ENCODE measurements at regions not wholly inside any gene's neighbourhood (a gene's known extent, or its start where the extent isn't known, plus 50 kb on each side); places are given as distances from the start of the nearest gene placed in this dataset.

DNA sequence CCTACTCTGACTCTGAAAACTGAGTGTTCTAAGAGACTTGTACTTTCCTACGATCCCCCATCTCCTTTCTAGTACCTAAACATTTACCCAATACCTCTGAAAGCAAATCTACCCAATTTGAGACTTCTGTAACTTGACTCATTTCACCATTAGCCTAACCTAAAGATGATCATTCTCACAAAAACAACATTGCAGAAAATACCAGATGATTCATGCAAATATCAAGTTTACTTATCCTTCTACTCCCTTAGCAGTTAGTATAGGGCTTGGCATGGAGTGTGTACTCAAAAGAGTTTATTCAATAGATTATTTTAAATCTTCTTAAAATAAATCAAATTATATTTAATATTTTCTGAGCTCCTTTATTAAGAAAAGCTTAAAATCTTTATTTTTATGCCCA is 89.6 kb downstream of the NR4A2 start:
- H3K36me3 ChIP-seq (replicated peaks in 1 of 2; ENCODE audit: control extremely low read depth in 1 of 2, control insufficient read depth in 1 of 2, extremely low read depth in 1 of 2, insufficient read depth in 2 of 2, low read length in 1 of 2), result no peaks in the 10 kb centered on the region
- H3K4me1 ChIP-seq (ENCODE audit: control insufficient read depth in 2 of 2, insufficient read depth in 2 of 2, low read length in 2 of 2), result no peaks in the 10 kb centered on the region
- Mint-ChIP-seq H3K9me3 (ENCODE audit: insufficient read depth) (no peaks in the 10 kb centered on the region), H3K27me3 (no peaks in the 10 kb centered on the region), H3K27ac (no peak overlapping the region), H3K4me1 (no peaks in the 10 kb centered on the region), H3K4me3 (no peak overlapping the region)
- no peak overlapping the region for H3K9ac ChIP-seq (ENCODE audit: low read length)
- DNase-seq (no peak), ATAC-seq (ENCODE audit: low read depth) (no peak)
- H4K20me1 ChIP-seq (ENCODE audit: control insufficient read depth, insufficient read depth, low read length, poor library complexity, severe bottlenecking), result no peaks in the 10 kb centered on the region
- H2AFZ ChIP-seq (ENCODE audit: insufficient read depth, low read depth, low read length, poor library complexity, severe bottlenecking), result no peak overlapping the region
- no peak overlapping the region for H3K4me3 ChIP-seq (ENCODE audit: control extremely low read depth in 1 of 5, extremely low read depth in 1 of 5, insufficient read depth in 1 of 5, low read depth in 2 of 5, low read length in 4 of 5)
- TF ChIP-seq, protein P1, sequence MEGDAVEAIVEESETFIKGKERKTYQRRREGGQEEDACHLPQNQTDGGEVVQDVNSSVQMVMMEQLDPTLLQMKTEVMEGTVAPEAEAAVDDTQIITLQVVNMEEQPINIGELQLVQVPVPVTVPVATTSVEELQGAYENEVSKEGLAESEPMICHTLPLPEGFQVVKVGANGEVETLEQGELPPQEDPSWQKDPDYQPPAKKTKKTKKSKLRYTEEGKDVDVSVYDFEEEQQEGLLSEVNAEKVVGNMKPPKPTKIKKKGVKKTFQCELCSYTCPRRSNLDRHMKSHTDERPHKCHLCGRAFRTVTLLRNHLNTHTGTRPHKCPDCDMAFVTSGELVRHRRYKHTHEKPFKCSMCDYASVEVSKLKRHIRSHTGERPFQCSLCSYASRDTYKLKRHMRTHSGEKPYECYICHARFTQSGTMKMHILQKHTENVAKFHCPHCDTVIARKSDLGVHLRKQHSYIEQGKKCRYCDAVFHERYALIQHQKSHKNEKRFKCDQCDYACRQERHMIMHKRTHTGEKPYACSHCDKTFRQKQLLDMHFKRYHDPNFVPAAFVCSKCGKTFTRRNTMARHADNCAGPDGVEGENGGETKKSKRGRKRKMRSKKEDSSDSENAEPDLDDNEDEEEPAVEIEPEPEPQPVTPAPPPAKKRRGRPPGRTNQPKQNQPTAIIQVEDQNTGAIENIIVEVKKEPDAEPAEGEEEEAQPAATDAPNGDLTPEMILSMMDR (IDR thresholded peaks at IDR 0.05), result no peak
- TF ChIP-seq EZH2 (IDR thresholded peaks at IDR 0.05; ENCODE audit: borderline replicate concordance, insufficient read depth, low read depth, low read length, poor library complexity, severe bottlenecking), result no peak
- H3K79me2 ChIP-seq (ENCODE audit: control insufficient read depth, insufficient read depth, low read length), result no peaks in the 10 kb centered on the region
- CTCF ChIA-PET, result no interaction called here
- no peak overlapping the region for H3K4me2 ChIP-seq (replicated peaks; ENCODE audit: low read depth, low read length, poor library complexity, severe bottlenecking)
- H3K27me3 ChIP-seq (replicated peaks in 1 of 4; ENCODE audit: control extremely low read depth in 1 of 4, control insufficient read depth in 3 of 4, insufficient read depth in 4 of 4, low read length in 3 of 4), result no peaks in the 10 kb centered on the region
- intact Hi-C loops (cut with micrococcal nuclease), result no loop called here
- 69% methylated on average over 1 of the region's 1 CpG for WGBS (ENCODE audit: insufficient coverage)
- no peak overlapping the region for H3K27ac ChIP-seq (ENCODE audit: low read length in 2 of 2)
- no peaks in the 10 kb centered on the region for H3K9me3 ChIP-seq (ENCODE audit: control extremely low read depth in 1 of 3, control insufficient read depth in 2 of 3, insufficient read depth in 1 of 3, low read length in 2 of 3)
- POLR2A ChIA-PET, result no interaction called here

DNA sequence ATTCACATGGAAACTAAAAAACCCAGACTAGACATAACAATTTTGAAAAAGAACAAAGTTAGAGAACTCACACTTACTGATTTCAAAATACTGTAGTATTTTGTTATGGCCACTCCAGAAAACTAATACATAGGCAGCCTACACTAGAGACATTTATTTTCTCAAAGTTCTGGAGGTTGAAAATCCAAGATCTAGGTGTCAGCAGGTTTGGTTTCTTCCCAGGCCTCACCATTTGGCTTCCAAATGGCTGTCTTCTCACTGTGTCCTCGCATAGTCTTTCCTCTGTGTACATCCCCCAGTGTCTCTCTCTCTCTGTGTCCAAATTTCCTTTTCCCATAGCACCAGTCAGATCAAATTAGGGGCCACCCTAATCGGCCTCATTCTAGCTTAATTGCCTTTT is 95.0 kb downstream of the NR4A2 start:
- Histone ChIP-seq H3K4me2 (replicated peaks; ENCODE audit: low read depth, low read length, poor library complexity, severe bottlenecking) (no peak overlapping the region), H3K9ac (ENCODE audit: low read length) (no peak overlapping the region), H3K9me3 (ENCODE audit: control extremely low read depth in 1 of 3, control insufficient read depth in 2 of 3, insufficient read depth in 1 of 3, low read length in 2 of 3) (no peaks in the 10 kb centered on the region), H3K4me3 (ENCODE audit: control extremely low read depth in 1 of 5, extremely low read depth in 1 of 5, insufficient read depth in 1 of 5, low read depth in 2 of 5, low read length in 4 of 5) (no peak overlapping the region), H3K79me2 (ENCODE audit: control insufficient read depth, insufficient read depth, low read length) (no peaks in the 10 kb centered on the region), H3K4me1 (ENCODE audit: control insufficient read depth in 2 of 2, insufficient read depth in 2 of 2, low read length in 2 of 2) (no peaks in the 10 kb centered on the region), H3K36me3 (replicated peaks in 1 of 2; ENCODE audit: control extremely low read depth in 1 of 2, control insufficient read depth in 1 of 2, extremely low read depth in 1 of 2, insufficient read depth in 2 of 2, low read length in 1 of 2) (no peaks in the 10 kb centered on the region), H2AFZ (ENCODE audit: insufficient read depth, low read depth, low read length, poor library complexity, severe bottlenecking) (no peak overlapping the region), H3K27me3 (replicated peaks in 1 of 4; ENCODE audit: control extremely low read depth in 1 of 4, control insufficient read depth in 3 of 4, insufficient read depth in 4 of 4, low read length in 3 of 4) (no peaks in the 10 kb centered on the region), H4K20me1 (ENCODE audit: control insufficient read depth, insufficient read depth, low read length, poor library complexity, severe bottlenecking) (no peaks in the 10 kb centered on the region), H3K27ac (ENCODE audit: low read length in 2 of 2) (no peak overlapping the region)
- whole genome bisulfite sequencing (ENCODE audit: insufficient coverage), result 88% methylated on average over 2 of the region's 2 CpGs
- ChIA-PET CTCF (no interaction called here), POLR2A (no interaction called here)
- no peaks in the 10 kb centered on the region for H3K4me1 Mint-ChIP-seq
- H3K9me3 Mint-ChIP-seq (ENCODE audit: insufficient read depth), result peaks cover 2% of the 10 kb centered on the region
- TF ChIP-seq, protein P1 (IDR thresholded peaks at IDR 0.05), result no peak
- TF ChIP-seq EZH2 (IDR thresholded peaks at IDR 0.05; ENCODE audit: borderline replicate concordance, insufficient read depth, low read depth, low read length, poor library complexity, severe bottlenecking), result no peak
- H3K4me3 Mint-ChIP-seq, result no peak overlapping the region
- ATAC-seq (ENCODE audit: low read depth) (no peak), DNase-seq (no peak)
- intact Hi-C loops (cut with micrococcal nuclease), result no loop called here
- H3K27me3 Mint-ChIP-seq, result no peaks in the 10 kb centered on the region
- H3K27ac Mint-ChIP-seq, result no peak overlapping the region

Data from B cell (primary cell).